A673 (cell line): ENCODE measurements at regions not wholly inside any gene's neighbourhood (a gene's known extent, or its start where the extent isn't known, plus 50 kb on each side); places are given as distances from the start of the nearest gene placed in this dataset.

ENCODE experiments used
- CTCF ChIP-seq: fragments of 300-800, 200-600 bp; sonication (generic); conservative IDR thresholded peaks from 2 replicates; pipeline ENCODE4 v1.5.1; 2017; ENCODE audit warnings: low read depth, mild to moderate bottlenecking, antibody characterized with exemption, low read length, moderate library complexity, mixed read lengths
- EZH2 ChIP-seq: fragments of 200-600 bp; sonication (generic); IDR thresholded peaks from 2 replicates; pipeline ENCODE4 v1.6.1; 2017; ENCODE audit warnings: borderline replicate concordance, low read depth, mild to moderate bottlenecking, mixed read lengths, antibody characterized with exemption, low read length; ENCODE audit not compliant: poor library complexity, severe bottlenecking

- no peak for TF ChIP-seq CTCF
- no peak for TF ChIP-seq EZH2
Observed at GRCh38 chr10:62655337-62655994, 149.1 kb upstream of the ADO start.
